Gastroesophageal sphincter (tissue), 4 donors: ENCODE measurements at regions not wholly inside any gene's neighbourhood (a gene's known extent, or its start where the extent isn't known, plus 50 kb on each side); places are given as distances from the start of the nearest gene placed in this dataset.

Experiments used
- ATAC-seq: fragments of 150-250 bp; one replicate; pipeline ENCODE4 v1.9.1; 2016; ENCODE audit warnings: mild to moderate bottlenecking, moderate library complexity
- H3K27ac ChIP-seq, 4 donors: fragments of 200-600 bp; sonication (generic) in 3 of 4; 1 replicate in 3 of 4; 2 replicates in 1 of 4; pipeline ENCODE4 v1.5.1; 2016 to 2019
- H3K27me3 ChIP-seq: fragments of 200-600 bp; sonication (generic); one replicate; pipeline ENCODE4 v1.5.1; 2019
- H3K36me3 ChIP-seq, 2 donors: fragments of 200-600 bp; sonication (generic); one replicate each; pipeline ENCODE4 v1.5.1; 2019; ENCODE audit warnings: control low read depth in 1 of 2
- H3K4me1 ChIP-seq, 3 donors: fragments of 200-600 bp; sonication (generic); 1 replicate in 2 of 3; 2 replicates in 1 of 3; pipeline ENCODE4 v1.5.1; 2016 to 2019; ENCODE audit warnings: control low read depth in 2 of 3
- H3K4me3 ChIP-seq, 2 donors: fragments of 200-600 bp; sonication (generic); one replicate each; pipeline ENCODE4 v1.5.1; 2019; ENCODE audit warnings: mild to moderate bottlenecking in 1 of 2, moderate library complexity in 1 of 2
- H3K9me3 ChIP-seq, 3 donors: fragments of 200-600 bp; sonication (generic); one replicate each; pipeline ENCODE4 v1.5.1; 2017 to 2019; ENCODE audit warnings: control low read depth in 2 of 3
- EP300 ChIP-seq: sonication (generic); formaldehyde crosslinking; IDR thresholded peaks from one replicate; pipeline ENCODE4 v1.6.1; 2017; ENCODE audit warnings: antibody characterized with exemption, mild to moderate bottlenecking
- POLR2A ChIP-seq, 2 donors: fragments of 450-650 bp; IDR thresholded peaks; one replicate each; pipeline ENCODE4 v1.6.1; 2017; ENCODE audit warnings: antibody characterized with exemption in 2 of 2, mild to moderate bottlenecking in 2 of 2, moderate library complexity in 1 of 2
- POLR2AphosphoS5 ChIP-seq: sonication (generic); formaldehyde crosslinking; IDR thresholded peaks from one replicate; pipeline ENCODE4 v1.6.1; 2017; ENCODE audit warnings: antibody characterized with exemption
- WGBS, 2 donors: methylation state at CpG; one replicate each; pipeline ENCODE4 v1.1.5; 2018; ENCODE audit warnings: low coverage in 1 of 2; 5-methylcytosine and 5-hydroxymethylcytosine counted together
- TF ChIP-seq, protein P1 (sequence below), 4 experiments: fragments of 200-600 bp in 2 of 4; fragments of 450-650 bp in 2 of 4; sonication (generic) in 1 of 4; IDR thresholded peaks; one replicate each; pipeline ENCODE4 v1.5.1; 2017 to 2019; ENCODE audit warnings: antibody characterized with exemption in 4 of 4, mild to moderate bottlenecking in 2 of 4, moderate library complexity in 2 of 4

DNA sequence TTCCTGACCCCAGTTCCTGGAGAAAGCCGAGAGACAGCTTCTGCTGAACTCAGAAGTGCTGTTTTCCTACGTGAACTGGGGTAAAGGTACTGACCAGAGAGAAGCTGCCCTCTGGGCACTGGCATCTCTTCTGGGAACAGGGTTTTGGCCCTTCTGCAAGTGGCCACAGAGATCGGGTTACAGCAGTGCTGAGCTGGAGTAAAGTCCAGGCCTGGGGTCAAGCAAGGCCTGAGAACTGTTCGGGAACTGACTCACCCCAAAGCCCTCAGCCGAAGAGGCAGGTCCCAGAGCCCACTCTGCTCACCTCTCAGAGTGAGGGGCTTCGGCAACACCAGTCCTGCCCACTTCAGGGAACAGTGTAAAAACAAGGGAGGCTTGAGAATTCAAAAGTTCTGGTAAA is 177.2 kb upstream of the RUNX1 start:
- ATAC-seq = no peak
- no peak overlapping the region for H3K4me3 ChIP-seq

DNA sequence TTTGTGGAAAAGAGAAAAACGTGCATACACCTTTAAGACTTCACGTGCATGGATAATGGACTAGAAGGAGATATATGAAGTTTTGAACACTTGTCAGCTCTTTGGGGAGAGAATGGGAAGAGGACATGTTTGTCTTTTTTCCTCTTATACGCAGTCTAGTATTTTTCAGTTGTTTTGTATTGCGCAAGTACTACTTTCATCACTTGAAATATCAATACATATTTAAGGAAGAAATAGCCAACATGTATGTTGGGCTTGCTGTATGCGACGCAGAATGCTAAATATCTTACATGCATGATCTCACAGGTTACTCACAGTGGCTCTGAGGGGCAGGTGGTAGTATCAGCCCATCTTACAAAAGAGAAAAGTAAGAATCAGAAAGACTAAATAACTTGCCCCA is 176.5 kb upstream of the RUNX1 start:
- Histone ChIP-seq H3K4me3 (no peak overlapping the region), H3K27ac (no peak overlapping the region), H3K36me3 (no peaks in the 10 kb centered on the region), H3K27me3 (no peaks in the 10 kb centered on the region), H3K4me1 (no peaks in the 10 kb centered on the region), H3K9me3 (no peaks in the 10 kb centered on the region)
- WGBS, 2 donors = 89% methylated on average over 6 of the region's 6 CpGs
- no peak for ATAC-seq
- TF ChIP-seq EP300 (no peak), POLR2AphosphoS5 (no peak), POLR2A (IDR thresholded peaks at IDR 0.05) (no peak)
- TF ChIP-seq, protein P1, sequence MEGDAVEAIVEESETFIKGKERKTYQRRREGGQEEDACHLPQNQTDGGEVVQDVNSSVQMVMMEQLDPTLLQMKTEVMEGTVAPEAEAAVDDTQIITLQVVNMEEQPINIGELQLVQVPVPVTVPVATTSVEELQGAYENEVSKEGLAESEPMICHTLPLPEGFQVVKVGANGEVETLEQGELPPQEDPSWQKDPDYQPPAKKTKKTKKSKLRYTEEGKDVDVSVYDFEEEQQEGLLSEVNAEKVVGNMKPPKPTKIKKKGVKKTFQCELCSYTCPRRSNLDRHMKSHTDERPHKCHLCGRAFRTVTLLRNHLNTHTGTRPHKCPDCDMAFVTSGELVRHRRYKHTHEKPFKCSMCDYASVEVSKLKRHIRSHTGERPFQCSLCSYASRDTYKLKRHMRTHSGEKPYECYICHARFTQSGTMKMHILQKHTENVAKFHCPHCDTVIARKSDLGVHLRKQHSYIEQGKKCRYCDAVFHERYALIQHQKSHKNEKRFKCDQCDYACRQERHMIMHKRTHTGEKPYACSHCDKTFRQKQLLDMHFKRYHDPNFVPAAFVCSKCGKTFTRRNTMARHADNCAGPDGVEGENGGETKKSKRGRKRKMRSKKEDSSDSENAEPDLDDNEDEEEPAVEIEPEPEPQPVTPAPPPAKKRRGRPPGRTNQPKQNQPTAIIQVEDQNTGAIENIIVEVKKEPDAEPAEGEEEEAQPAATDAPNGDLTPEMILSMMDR (IDR thresholded peaks at IDR 0.05) = no peak

More for the DNA sequence above, 177.2 kb upstream of the RUNX1 start:
- WGBS, 2 donors = 83% methylated on average over 2 of the region's 6 CpGs; no CpG with 5 or more reads in 1 of the 2 donors
- Histone ChIP-seq H3K4me1 (no peaks in the 10 kb centered on the region), H3K27me3 (peaks cover 5% of the 10 kb centered on the region), H3K36me3 (no peaks in the 10 kb centered on the region), H3K27ac (no peak overlapping the region), H3K9me3 (no peaks in the 10 kb centered on the region)
- TF ChIP-seq POLR2AphosphoS5 = no peak

DNA sequence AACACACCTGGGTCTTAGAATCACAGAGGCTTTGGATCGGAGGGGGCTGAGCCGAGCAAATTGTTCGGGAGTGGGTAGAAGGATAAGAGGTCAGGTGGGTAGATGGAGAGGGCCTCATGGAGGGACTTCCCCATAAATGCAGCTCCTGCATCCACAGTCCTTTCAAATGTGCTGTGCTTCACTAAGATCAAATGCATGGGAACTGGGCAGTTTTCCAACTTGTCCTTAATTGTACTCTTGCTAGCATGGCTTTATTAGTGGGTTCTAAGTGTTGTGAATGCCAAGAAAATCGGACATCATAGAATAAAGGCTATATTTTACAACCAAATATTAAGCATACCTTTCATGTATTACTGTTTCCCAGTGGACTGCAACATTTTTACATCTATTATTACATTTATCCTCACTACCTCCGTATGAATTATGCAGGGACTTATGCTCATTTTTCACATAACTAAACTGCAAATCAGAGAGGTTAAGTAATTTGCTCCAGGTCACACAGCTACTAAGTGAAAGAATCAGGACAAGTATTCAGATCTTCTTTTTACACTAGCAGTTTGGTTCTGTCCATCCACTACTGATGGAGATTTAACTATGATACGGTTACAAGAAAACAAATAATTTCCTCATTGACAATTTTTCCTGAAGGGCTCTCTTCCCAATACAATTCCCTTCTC is 174.5 kb upstream of the RUNX1 start:
- no peak for ATAC-seq
- Histone ChIP-seq H3K27me3 (no peaks in the 10 kb centered on the region), H3K4me3 (no peak overlapping the region), H3K36me3 (no peaks in the 10 kb centered on the region), H3K4me1 (no peaks in the 10 kb centered on the region), H3K27ac (no peak overlapping the region), H3K9me3 (no peaks in the 10 kb centered on the region)
- 66 to 79% methylated on average over 5 to 6 of the region's 6 CpGs for whole genome bisulfite sequencing, 2 donors
- TF ChIP-seq EP300 = no peak
- no peak for TF ChIP-seq POLR2A (IDR thresholded peaks at IDR 0.05)
- no peak for TF ChIP-seq POLR2AphosphoS5
- TF ChIP-seq, protein P1 (IDR thresholded peaks at IDR 0.05) = no peak

DNA sequence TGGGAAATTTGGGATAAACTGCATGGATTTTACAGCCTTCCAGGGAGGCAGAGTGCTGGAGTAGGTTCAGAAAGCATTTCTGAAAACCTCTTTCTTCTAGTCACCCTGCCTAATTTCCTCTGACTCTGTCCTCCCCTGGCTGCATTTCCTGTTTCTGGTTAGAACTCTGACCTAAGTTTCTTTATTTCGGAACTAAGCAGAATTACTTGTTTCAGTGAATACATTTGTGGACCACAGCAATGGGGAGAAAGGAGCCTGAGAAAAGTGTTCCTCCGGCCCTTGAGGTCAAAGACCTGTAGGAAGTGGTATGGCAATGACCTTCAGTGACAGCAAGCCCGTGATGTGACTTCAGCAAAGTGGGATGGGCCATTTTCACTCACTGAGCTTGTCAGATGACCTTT is 173.4 kb upstream of the RUNX1 start:
- H3K9me3 ChIP-seq = no peaks in the 10 kb centered on the region
- no peak overlapping the region for H3K27ac ChIP-seq
- H3K27me3 ChIP-seq = no peaks in the 10 kb centered on the region
- ATAC-seq = no peak
- WGBS, 2 donors = 54% methylated on average over 3 of the region's 3 CpGs; no CpG with 5 or more reads in 1 of the 2 donors
- TF ChIP-seq, protein P1 (IDR thresholded peaks at IDR 0.05) = no peak
- no peak for TF ChIP-seq POLR2AphosphoS5
- TF ChIP-seq EP300 = no peak
- no peak for TF ChIP-seq POLR2A (IDR thresholded peaks at IDR 0.05)
- H3K36me3 ChIP-seq = no peaks in the 10 kb centered on the region
- no peak overlapping the region for H3K4me3 ChIP-seq
- H3K4me1 ChIP-seq = no peaks in the 10 kb centered on the region

DNA sequence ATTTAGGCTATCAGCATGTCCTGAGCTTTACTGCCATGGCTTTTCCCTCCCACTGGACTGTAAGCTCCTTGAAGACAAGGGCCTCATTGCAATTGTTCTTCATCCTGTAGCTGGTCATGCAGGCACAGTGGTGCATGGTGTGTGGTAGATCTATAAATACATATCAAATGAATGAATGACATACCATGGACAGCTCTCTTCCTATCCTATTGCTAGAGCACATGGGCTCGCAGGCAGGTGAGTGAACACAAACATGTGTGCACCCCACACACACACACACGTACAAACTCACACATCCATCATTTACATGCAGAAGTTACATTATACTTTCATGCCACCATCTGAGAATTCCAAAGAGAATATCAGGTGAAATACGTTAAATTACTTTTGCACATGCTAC is 172.9 kb upstream of the RUNX1 start:
- H3K4me1 ChIP-seq = no peaks in the 10 kb centered on the region
- no peak for TF ChIP-seq EP300
- TF ChIP-seq, protein P1 (IDR thresholded peaks at IDR 0.05) = no peak
- H3K27me3 ChIP-seq = no peaks in the 10 kb centered on the region
- H3K9me3 ChIP-seq = no peaks in the 10 kb centered on the region
- no peak overlapping the region for H3K4me3 ChIP-seq
- ATAC-seq = no peak
- no peaks in the 10 kb centered on the region for H3K36me3 ChIP-seq
- 42 to 71% methylated on average over 2 to 3 of the region's 3 CpGs for WGBS, 2 donors
- H3K27ac ChIP-seq = no peak overlapping the region
